GM18909 (cell line): ENCODE measurements at regions not wholly inside any gene's neighbourhood (a gene's known extent, or its start where the extent isn't known, plus 50 kb on each side); places are given as distances from the start of the nearest gene placed in this dataset.
A peak's percentile ranks its signal among the peaks of the same experiment; 100 is the strongest.
"Not testable (repeated sequence)": the region's sequence is repeated elsewhere in the genome, so short reads cannot be mapped to it uniquely, and the experiment has no call there.

Source experiments
- ATAC-seq: cut with Tn5 transposase; IDR thresholded peaks from one replicate; pipeline ENCODE4 v1.9.1; 2021; ENCODE audit warnings: mild to moderate bottlenecking; ENCODE audit not compliant: unreplicated experiment, poor library complexity

GRCh38 chr6:119865466-119866350, 516.1 kb upstream of the MAN1A1 start:
- no peak for ATAC-seq

GRCh38 chr6:119862719-119863118, 513.2 kb upstream of the MAN1A1 start:
- ATAC-seq: no peak

- no peak for ATAC-seq
Observed at GRCh38 chr6:119858901-119859300, 509.3 kb upstream of the MAN1A1 start.

GRCh38 chr6:119856136-119856535, 506.6 kb upstream of the MAN1A1 start:
- ATAC-seq: peak; percentile 73

- ATAC-seq: no peak
Observed at GRCh38 chr6:119848696-119849095, 499.1 kb upstream of the MAN1A1 start.

- no peak for ATAC-seq
Observed at GRCh38 chr6:119845161-119845560, 495.6 kb upstream of the MAN1A1 start.

- no peak for ATAC-seq
Observed at GRCh38 chr6:119844387-119844786, 494.8 kb upstream of the MAN1A1 start.

- ATAC-seq: no peak
Observed at GRCh38 chr6:119842191-119842590, 492.6 kb upstream of the MAN1A1 start.

- ATAC-seq: no peak
Observed at GRCh38 chr6:119838043-119838442, 488.5 kb upstream of the MAN1A1 start.

- ATAC-seq: no peak
Observed at GRCh38 chr6:119834418-119834817, 484.9 kb upstream of the MAN1A1 start.

- no peak for ATAC-seq
Observed at GRCh38 chr6:119832411-119832810, 482.9 kb upstream of the MAN1A1 start.

- ATAC-seq: no peak
Observed at GRCh38 chr6:119830494-119831295, 481.1 kb upstream of the MAN1A1 start.

- ATAC-seq: no peak
Observed at GRCh38 chr6:119830069-119830468, 480.5 kb upstream of the MAN1A1 start.

GRCh38 chr6:119829499-119829898, 479.9 kb upstream of the MAN1A1 start:
- not testable (repeated sequence) for ATAC-seq

- no peak for ATAC-seq
Observed at GRCh38 chr6:119829006-119829405, 479.4 kb upstream of the MAN1A1 start.

GRCh38 chr6:119821380-119821779, 471.8 kb upstream of the MAN1A1 start:
- ATAC-seq: no peak

- ATAC-seq: no peak
Observed at GRCh38 chr6:119818876-119819275, 469.3 kb upstream of the MAN1A1 start.

GRCh38 chr6:119814609-119815400, 465.2 kb upstream of the MAN1A1 start:
- no peak for ATAC-seq

GRCh38 chr6:119802464-119802863, 452.9 kb upstream of the MAN1A1 start:
- no peak for ATAC-seq

GRCh38 chr6:119801056-119801455, 451.5 kb upstream of the MAN1A1 start:
- ATAC-seq: no peak

- no peak for ATAC-seq
Observed at GRCh38 chr6:119800526-119800925, 451.0 kb upstream of the MAN1A1 start.
